GM23248 (cell line): ENCODE measurements at regions not wholly inside any gene's neighbourhood (a gene's known extent, or its start where the extent isn't known, plus 50 kb on each side); places are given as distances from the start of the nearest gene placed in this dataset.

Experiments used
- EZH2 ChIP-seq: fragments of 200-600 bp; sonication (generic); IDR thresholded peaks from 2 replicates; pipeline ENCODE4 v1.6.1; 2018; ENCODE audit warnings: antibody characterized with exemption, mild to moderate bottlenecking; ENCODE audit not compliant: insufficient read depth, poor library complexity, severe bottlenecking
- EZH2phosphoT487 ChIP-seq: fragments of 200-600 bp; sonication (generic); IDR thresholded peaks from 2 replicates; pipeline ENCODE4 v1.6.1; 2018; ENCODE audit warnings: antibody characterized with exemption, moderate library complexity, mild to moderate bottlenecking, low read depth; ENCODE audit not compliant: insufficient read depth

- TF ChIP-seq EZH2phosphoT487 (no peak), EZH2 (no peak)
Measured at GRCh38 chr4:137430171-137430570, 102.1 kb downstream of the PCDH18 start.
